CD1c-positive myeloid dendritic cell (primary cell): ENCODE measurements at regions not wholly inside any gene's neighbourhood (a gene's known extent, or its start where the extent isn't known, plus 50 kb on each side); places are given as distances from the start of the nearest gene placed in this dataset.
"Not testable (repeated sequence)": the region's sequence is repeated elsewhere in the genome, so short reads cannot be mapped to it uniquely, and the experiment has no call there.

ENCODE experiments used
- DNase-seq: peaks from one replicate; pipeline ENCODE4 v3.0.0-alpha.2; 2016; ENCODE audit errors: extremely low spot score

DNA sequence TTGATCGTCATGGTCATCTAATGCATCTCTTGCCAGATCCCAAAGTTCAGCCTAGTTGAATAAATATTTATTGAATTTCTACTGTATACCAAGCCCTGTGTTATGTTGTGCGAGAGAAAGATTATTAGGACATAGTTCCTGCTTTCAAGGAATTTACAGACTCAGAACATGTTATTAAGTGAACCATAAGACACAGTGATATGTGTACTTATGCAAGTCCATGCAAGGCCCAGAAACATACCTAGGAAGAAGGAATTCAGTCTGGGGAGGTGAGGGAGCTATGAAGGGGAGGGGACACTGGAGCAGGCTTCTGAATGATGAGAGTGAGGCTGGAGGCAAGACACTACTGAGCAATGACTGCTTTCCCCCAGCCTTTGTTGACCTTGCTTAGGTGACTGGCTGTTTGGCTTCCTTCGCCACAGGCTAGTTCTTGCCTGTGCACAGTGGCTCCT lies 81.4 kb downstream of the ACAA2 start:
- DNase-seq: no peak

DNA sequence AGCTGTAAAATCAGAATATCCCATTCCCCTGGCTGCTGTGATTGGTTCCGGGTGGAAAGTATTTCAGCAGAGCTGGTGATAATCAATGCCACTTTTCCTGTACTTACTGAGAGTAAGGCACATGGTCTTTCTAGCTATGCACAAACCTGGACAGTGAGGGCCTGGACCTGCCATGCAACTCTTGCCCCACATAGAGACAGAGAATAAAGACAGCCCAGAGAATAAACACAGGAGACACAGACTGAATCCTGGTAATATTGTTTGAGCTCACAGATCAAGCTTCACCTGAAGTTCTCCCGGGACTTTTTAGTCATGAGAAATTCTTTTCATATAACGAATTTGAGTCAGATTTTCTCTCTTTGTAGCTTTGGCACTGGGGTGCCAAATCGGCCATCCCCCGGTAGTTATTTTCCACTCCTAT lies 81.9 kb downstream of the ACAA2 start:
- no peak for DNase-seq

GRCh38 chr18:49730951-49731391 lies 82.4 kb downstream of the ACAA2 start:
- DNase-seq: no peak

DNA sequence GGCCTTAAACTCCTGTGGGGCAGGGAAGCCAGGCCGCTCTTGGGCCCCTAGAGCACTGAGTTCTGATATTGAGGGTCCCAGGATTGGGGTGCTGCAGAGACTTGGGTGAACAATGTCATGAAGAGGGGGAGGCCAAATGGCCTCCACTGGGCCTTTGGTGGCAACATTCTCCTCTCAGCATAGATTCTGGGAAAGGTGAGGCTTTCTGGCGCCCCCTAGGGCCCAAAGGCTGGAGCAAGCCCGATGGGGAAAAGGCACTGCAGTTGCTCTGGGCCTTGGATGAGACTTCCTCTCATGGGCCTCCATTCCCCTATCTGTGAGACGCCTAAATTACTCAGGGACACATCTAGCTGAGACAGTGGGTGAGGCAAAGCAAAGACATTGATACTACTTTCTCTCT lies 84.8 kb downstream of the ACAA2 start:
- peak; percentile 19 for DNase-seq

DNA sequence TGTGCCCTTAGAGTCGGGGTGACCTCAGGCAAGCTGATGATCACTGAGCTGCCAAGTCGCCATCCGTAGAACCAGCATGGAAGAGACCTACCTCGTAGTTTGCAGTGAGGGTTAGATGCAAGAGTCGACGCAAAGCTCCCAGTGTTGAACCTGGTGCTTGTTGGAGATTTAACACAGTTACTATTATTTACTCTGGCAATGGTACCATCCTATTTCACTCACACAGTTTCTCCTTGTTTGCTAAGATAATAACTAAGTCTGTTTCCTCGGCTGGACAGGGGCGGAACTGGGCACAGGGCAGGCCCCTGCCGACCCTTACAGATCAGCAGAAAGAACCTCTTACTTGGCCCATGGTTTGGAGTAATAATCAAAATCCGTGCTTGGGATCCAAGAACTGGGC lies 85.5 kb downstream of the ACAA2 start:
- DNase-seq: no peak

GRCh38 chr18:49726675-49726963 lies 86.7 kb downstream of the ACAA2 start:
- no peak for DNase-seq

DNA sequence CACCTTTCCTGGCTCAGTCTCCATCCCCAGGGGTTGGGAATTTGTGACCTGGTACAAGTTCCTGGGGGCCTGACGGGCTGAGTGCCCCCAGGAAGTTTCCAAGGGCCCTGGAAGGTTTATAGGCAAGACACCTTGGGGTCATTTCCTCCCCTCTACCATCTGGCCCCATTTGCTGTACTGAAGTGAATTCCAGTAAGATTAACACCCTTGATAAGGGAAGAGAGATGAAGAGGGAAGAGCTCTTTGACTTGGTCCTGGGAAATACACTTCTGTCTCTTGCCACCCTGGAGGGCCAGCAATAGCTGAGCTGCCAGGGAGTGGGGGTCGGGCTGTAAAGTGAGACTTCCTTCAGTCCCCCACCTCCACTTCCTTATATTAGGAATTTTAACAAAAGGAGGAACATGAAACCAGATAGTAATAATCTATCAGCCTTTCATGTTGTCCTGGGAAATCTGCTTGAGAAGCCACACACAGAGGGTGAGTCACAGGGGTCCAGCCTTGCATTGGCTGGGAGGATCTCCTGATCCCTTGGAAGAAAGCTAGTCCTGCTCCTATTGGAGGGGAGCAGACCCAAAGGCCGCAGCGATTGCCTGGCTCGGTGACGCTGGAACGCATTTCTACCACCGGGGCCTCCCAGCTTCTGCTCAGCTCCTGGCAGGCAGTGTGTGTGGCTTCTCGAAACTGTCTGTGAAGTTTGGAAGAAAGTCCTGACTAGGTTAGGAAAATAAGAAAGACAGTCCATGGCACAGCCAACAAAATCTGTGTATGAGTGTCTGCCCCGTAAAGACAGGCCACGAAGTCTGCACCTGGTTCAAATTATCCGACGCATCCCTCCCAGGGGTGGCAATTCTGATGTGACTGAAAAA lies 87.3 kb downstream of the ACAA2 start:
- no peak for DNase-seq

GRCh38 chr18:49723648-49724180 lies 89.6 kb downstream of the ACAA2 start:
- no peak for DNase-seq

DNA sequence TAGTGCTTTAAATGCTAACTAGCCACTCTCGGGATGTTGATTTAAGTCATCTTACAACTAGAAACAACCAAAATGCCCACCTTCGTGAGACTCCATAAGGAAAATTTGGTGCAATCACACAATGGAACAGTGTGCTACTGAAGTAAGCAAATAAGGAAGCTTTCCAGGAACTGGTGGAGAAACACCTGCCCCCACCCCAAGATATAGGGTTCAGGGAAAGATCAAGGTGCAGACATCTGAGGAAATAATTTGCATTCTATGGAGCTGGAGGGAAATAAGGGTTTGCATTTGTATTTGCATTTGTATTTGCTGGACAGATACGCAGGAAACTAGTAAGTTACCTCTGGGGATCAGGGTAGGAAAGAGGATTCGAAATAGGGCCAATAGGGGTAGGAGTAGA lies 90.9 kb downstream of the ACAA2 start:
- no peak for DNase-seq

GRCh38 chr18:49721981-49722380 lies 91.4 kb downstream of the ACAA2 start:
- DNase-seq: no peak

DNA sequence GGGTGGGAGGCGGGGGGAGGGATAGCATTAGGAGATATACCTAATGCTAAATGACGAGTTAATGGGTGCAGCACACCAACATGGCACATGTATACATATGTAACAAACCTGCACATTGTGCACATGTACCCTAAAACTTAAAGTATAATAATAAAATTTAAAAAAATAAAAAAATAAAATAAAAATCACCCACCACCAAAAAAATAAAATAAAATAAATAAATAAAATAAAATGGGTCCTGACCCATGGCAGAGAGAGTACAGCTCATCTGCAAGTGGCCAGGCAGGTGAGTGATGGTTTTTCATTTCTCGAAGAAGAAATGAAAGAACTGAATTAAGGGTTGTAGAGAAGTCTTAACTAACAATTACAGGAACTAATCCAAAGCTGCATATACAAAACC lies 92.4 kb downstream of the ACAA2 start:
- DNase-seq: not testable (repeated sequence)

GRCh38 chr18:49717617-49718016 lies 95.7 kb downstream of the ACAA2 start:
- no peak for DNase-seq

DNA sequence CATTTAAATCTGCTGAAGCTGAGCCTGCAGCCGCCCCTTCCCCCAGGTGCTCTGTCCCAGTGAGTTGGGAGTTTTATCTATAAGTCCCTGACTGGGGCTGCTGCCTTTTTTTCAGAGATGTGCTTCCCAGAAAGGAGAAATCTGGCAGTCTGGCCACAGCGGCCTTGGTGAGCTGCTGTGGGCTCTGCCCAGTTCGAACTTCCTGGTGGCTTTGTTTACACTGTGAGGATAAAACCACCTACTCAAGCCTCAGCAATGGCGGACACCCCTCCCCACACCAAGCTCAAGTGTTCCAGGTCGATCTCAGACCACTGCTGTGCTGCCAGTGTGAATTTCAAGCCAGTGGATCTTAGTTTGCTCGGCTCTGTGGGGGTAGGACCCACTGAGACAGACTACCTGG lies 97.3 kb downstream of the ACAA2 start:
- no peak for DNase-seq

DNA sequence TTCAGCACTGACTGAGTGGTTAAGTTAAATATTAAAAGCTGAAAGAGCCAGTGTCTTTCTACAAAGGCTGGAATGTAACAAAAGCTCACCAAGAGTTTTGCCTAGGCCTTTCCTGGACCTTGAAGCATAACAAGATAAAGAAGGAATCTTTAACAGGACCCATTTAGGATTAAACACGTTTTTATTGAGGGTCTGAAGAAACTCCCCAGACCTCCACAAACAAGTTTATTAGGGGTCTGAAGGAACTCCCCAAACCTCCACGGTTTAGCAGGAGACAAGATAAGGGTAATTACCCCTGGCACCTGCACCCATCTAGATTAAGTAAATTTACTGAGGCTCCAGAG lies 104.0 kb downstream of the ACAA2 start:
- no peak for DNase-seq

GRCh38 chr18:49708662-49709346 lies 104.5 kb downstream of the ACAA2 start:
- no peak for DNase-seq

DNA sequence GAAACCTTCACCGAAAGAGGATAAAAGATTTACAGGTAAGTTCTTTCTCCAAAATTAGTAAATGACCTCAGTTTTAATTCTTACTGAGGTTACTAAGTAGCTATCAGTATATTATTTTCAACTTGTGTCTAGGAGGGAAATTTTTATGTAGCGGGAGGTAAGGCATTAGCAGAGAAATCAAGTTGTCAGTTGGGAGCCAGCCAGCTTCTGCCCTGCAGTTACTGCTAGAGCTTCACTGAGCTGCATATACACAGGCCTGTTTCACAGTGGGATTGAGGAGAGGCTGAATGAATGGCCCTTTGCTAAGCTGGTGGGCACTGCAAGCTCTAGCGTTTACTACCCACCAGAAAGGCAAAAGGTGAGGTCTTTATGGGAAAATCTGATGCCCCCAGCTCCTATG lies 105.7 kb downstream of the ACAA2 start:
- DNase-seq: no peak

DNA sequence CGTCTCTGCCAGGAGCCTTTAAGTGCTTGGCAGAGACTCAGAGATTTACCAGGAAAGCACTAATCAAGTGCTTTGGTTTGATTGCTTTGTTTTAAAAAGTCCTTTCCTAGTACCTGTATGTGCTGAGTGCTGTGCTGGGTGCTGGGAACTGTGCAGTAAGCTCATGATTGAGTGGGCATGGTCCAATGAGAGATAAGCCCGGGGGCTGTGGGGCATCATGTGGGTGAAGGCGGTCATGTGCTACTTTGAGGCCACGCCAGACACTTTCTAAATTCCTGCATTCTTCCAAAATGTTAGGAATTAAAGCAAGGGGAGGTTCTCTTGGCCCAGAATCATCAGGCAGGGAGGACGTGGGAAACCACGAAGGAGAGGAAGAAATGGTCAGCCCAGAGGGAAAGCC lies 109.0 kb downstream of the ACAA2 start:
- DNase-seq: no peak

DNA sequence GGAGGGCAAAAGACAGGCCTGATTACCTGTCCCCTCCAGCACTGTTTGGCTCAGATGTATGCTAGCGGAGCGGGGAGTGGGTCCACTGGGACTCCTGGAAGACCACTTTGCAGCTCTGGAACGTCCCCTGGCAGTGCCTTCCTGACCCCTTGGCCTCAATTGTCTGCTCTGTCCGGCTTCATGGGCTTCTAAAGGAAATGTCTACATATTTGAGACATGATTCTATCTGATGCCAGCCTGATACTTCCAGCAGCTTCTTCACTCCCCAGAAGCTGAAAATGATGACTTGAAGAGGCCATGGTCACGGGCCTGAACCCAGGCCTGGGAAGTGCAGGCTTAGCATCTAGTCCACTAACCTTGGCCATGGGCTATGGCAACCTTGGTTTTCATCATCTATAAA lies 112.1 kb downstream of the ACAA2 start:
- no peak for DNase-seq

GRCh38 chr18:49699303-49699702 lies 114.0 kb downstream of the ACAA2 start:
- no peak for DNase-seq

GRCh38 chr18:49698525-49699025 lies 114.8 kb downstream of the ACAA2 start:
- no peak for DNase-seq

DNA sequence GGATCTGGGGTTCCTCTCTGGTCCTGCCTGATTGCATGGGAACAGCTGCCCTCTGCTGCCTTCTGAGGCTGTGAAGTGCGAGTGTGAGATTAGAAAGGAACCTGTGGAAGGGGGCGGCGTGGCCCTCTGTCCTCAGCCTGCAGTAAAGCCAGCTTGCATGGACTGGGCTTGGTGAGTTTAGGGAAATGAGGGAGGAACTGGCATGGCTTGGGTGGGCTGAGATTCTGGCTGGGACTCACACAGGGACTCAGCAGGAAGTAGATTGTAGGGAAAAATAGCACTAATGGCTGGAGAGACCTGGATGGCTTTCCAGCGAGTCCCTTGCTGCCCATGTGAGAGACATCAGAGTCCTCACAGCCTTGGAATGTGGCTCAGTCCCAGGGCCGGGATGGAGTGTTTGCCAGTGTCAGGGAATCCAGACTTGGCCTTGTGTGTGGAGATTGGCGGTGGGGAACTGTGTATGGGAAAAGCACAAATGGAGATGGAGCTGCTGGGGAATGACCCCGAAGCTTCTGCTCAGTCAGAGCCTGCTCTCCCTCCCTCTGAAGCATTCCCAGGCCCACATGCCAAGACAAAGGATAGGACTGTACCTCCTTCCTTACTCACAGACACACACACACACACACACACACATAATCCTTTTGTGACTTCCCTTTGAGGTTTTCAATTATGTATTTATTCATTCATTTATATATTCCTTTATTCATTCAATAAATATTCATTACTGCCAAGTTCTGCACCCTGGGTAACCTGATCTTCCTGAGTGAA lies 115.4 kb downstream of the ACAA2 start:
- DNase-seq: no peak

GRCh38 chr18:49697049-49697448 lies 116.3 kb downstream of the ACAA2 start:
- DNase-seq: no peak
